Astrocyte (in vitro differentiated cells and primary cell): ENCODE measurements at regions not wholly inside any gene's neighbourhood (a gene's known extent, or its start where the extent isn't known, plus 50 kb on each side); places are given as distances from the start of the nearest gene placed in this dataset.

Experiments
- DNase-seq: peaks from one replicate; pipeline ENCODE4 v3.0.0-alpha.2; 2010; ENCODE audit warnings: low read depth
- FAIRE-seq: peaks from 2 replicates; lab custom pipeline; 2011; peaks lifted over from hg19 to GRCh38; lab: Jason Lieb, UNC
- H2AFZ ChIP-seq: 2 replicates; pipeline ENCODE4 v1.6.0; 2012; ENCODE audit warnings: low read depth, low read length, inconsistent platforms
- H3K27ac ChIP-seq: 2 replicates; pipeline ENCODE4 v1.5.1; 2011; ENCODE audit warnings: low read depth, low read length, inconsistent platforms
- H3K27me3 ChIP-seq: 2 replicates; pipeline ENCODE4 v1.6.0; 2011; ENCODE audit warnings: low read length, inconsistent platforms; ENCODE audit not compliant: insufficient read depth
- H3K36me3 ChIP-seq: 2 replicates; pipeline ENCODE4 v1.5.1; 2011; ENCODE audit warnings: low read length, inconsistent platforms; ENCODE audit not compliant: insufficient read depth
- H3K4me1 ChIP-seq: 2 replicates; pipeline ENCODE4 v1.5.1; 2011; ENCODE audit warnings: low read length, inconsistent platforms; ENCODE audit not compliant: insufficient read depth
- H3K4me2 ChIP-seq: 2 replicates; pipeline ENCODE4 v1.6.0; 2012; ENCODE audit warnings: low read length, inconsistent platforms
- H3K4me3 ChIP-seq: 2 replicates; pipeline ENCODE4 v1.5.1; 2011; ENCODE audit warnings: low read depth, mild to moderate bottlenecking, low read length, inconsistent platforms; ENCODE audit not compliant: insufficient read depth
- H3K79me2 ChIP-seq: 2 replicates; pipeline ENCODE4 v1.6.0; 2012; ENCODE audit warnings: mild to moderate bottlenecking, low read length, inconsistent platforms; ENCODE audit not compliant: insufficient read depth
- H3K9ac ChIP-seq: 2 replicates; pipeline ENCODE4 v1.6.0; 2012; ENCODE audit warnings: mild to moderate bottlenecking, low read length, inconsistent platforms
- H3K9me3 ChIP-seq: 2 replicates; pipeline ENCODE4 v1.5.1; 2012; ENCODE audit warnings: low read depth, mild to moderate bottlenecking, low read length, inconsistent platforms; ENCODE audit not compliant: insufficient read depth
- H4K20me1 ChIP-seq: 2 replicates; pipeline ENCODE4 v1.6.0; 2012; ENCODE audit warnings: low read length, inconsistent platforms; ENCODE audit not compliant: insufficient read depth
- H3K27ac Mint-ChIP-seq: one replicate; pipeline ENCODE4 v1.8.0; 2021; ENCODE audit warnings: mild to moderate bottlenecking, mixed read lengths; ENCODE audit not compliant: unreplicated experiment
- H3K27me3 Mint-ChIP-seq: one replicate; pipeline ENCODE4 v1.8.0; 2021; ENCODE audit warnings: low read depth, mixed read lengths; ENCODE audit not compliant: unreplicated experiment
- H3K36me3 Mint-ChIP-seq: one replicate; pipeline ENCODE4 v1.8.0; 2021; ENCODE audit warnings: low read depth, mixed read lengths; ENCODE audit not compliant: unreplicated experiment
- H3K4me1 Mint-ChIP-seq: one replicate; pipeline ENCODE4 v1.8.0; 2021; ENCODE audit warnings: low read depth, mixed read lengths; ENCODE audit not compliant: unreplicated experiment
- H3K4me3 Mint-ChIP-seq: one replicate; pipeline ENCODE4 v1.8.0; 2021; ENCODE audit warnings: mild to moderate bottlenecking, moderate library complexity, mixed read lengths; ENCODE audit not compliant: unreplicated experiment
- H3K9me3 Mint-ChIP-seq: one replicate; pipeline ENCODE4 v1.8.0; 2021; ENCODE audit warnings: mild to moderate bottlenecking, mixed read lengths; ENCODE audit not compliant: unreplicated experiment
- CTCF ChIP-seq: IDR thresholded peaks from 2 replicates; pipeline ENCODE4 v1.5.1; 2011; ENCODE audit warnings: low read depth, mild to moderate bottlenecking, inconsistent platforms, low read length, moderate library complexity; ENCODE audit not compliant: insufficient read depth
- EZH2 ChIP-seq: IDR thresholded peaks from 2 replicates; pipeline ENCODE4 v1.6.1; 2012; ENCODE audit warnings: mild to moderate bottlenecking, low read length, inconsistent platforms; ENCODE audit not compliant: insufficient read depth

- Mint-ChIP-seq H3K9me3 (no peaks in the 10 kb centered on the region), H3K4me3 (no peak overlapping the region), H3K27me3 (peaks cover 9% of the 10 kb centered on the region), H3K27ac (no peak overlapping the region), H3K36me3 (no peaks in the 10 kb centered on the region), H3K4me1 (peaks cover 22% of the 10 kb centered on the region)
- no peak for DNase-seq
- FAIRE-seq: no peak
- H3K27me3 ChIP-seq: no peaks in the 10 kb centered on the region
- H3K4me3 ChIP-seq: no peak overlapping the region
- H3K4me1 ChIP-seq: peaks cover 4% of the 10 kb centered on the region
- H2AFZ ChIP-seq: no peak overlapping the region
- H3K79me2 ChIP-seq: no peaks in the 10 kb centered on the region
- H3K36me3 ChIP-seq: no peaks in the 10 kb centered on the region
- H4K20me1 ChIP-seq: no peaks in the 10 kb centered on the region
- no peak for TF ChIP-seq EZH2
- no peak for TF ChIP-seq CTCF
- H3K9me3 ChIP-seq: no peaks in the 10 kb centered on the region
- no peak overlapping the region for H3K27ac ChIP-seq
- H3K9ac ChIP-seq: no peak overlapping the region
- no peak overlapping the region for H3K4me2 ChIP-seq
Observed at GRCh38 chr1:232106415-232106814, 479.8 kb downstream of the DISC1 start.

DNA sequence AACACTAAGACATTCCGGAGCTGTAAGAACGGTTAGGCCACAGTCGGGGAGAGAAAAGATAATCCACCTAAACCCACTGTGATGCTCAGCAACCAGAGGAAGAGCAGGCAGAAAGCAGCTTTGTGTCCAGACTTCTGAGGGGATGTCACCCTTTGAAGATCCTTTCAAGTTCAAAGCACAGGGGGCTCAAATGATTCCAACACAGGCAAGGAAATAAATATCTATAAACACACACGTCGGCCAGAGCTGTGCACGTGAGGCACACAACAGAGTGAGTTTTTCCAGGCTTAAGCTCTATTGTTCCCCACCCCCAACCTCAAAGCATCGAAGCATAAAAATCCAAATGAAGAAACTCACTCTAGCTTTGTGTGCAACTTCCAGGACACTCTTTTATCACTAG lies 479.0 kb downstream of the DISC1 start:
- no peaks in the 10 kb centered on the region for H3K36me3 Mint-ChIP-seq
- no peaks in the 10 kb centered on the region for H3K27me3 ChIP-seq
- no peak overlapping the region for H3K27ac ChIP-seq
- no peaks in the 10 kb centered on the region for H3K79me2 ChIP-seq
- peaks cover 9% of the 10 kb centered on the region for H3K27me3 Mint-ChIP-seq
- no peak overlapping the region for H3K4me3 Mint-ChIP-seq
- no peak overlapping the region for H3K27ac Mint-ChIP-seq
- peaks cover 3% of the 10 kb centered on the region for H3K4me1 ChIP-seq
- H3K4me3 ChIP-seq: no peak overlapping the region
- FAIRE-seq (no peak), DNase-seq (no peak)
- no peak overlapping the region for H3K4me2 ChIP-seq
- no peak for TF ChIP-seq CTCF
- TF ChIP-seq EZH2: no peak
- peaks cover 14% of the 10 kb centered on the region for H3K4me1 Mint-ChIP-seq
- H3K9me3 ChIP-seq: no peaks in the 10 kb centered on the region
- H3K9me3 Mint-ChIP-seq: no peaks in the 10 kb centered on the region
- no peaks in the 10 kb centered on the region for H4K20me1 ChIP-seq
- H2AFZ ChIP-seq: no peak overlapping the region
- H3K9ac ChIP-seq: no peak overlapping the region
- H3K36me3 ChIP-seq: no peaks in the 10 kb centered on the region

- no peaks in the 10 kb centered on the region for H3K9me3 ChIP-seq
- peaks cover 3% of the 10 kb centered on the region for H3K36me3 Mint-ChIP-seq
- no peak overlapping the region for H3K4me2 ChIP-seq
- H3K27ac ChIP-seq: no peak overlapping the region
- TF ChIP-seq EZH2 (no peak), CTCF (no peak)
- no peaks in the 10 kb centered on the region for H4K20me1 ChIP-seq
- H3K4me3 ChIP-seq: no peak overlapping the region
- peaks cover 9% of the 10 kb centered on the region for H3K27me3 Mint-ChIP-seq
- DNase-seq: no peak
- H3K9me3 Mint-ChIP-seq: peaks cover 8% of the 10 kb centered on the region
- no peaks in the 10 kb centered on the region for H3K27me3 ChIP-seq
- no peak overlapping the region for H2AFZ ChIP-seq
- no peak overlapping the region for H3K4me3 Mint-ChIP-seq
- no peak overlapping the region for H3K27ac Mint-ChIP-seq
- no peaks in the 10 kb centered on the region for H3K36me3 ChIP-seq
- no peak overlapping the region for H3K9ac ChIP-seq
- no peaks in the 10 kb centered on the region for H3K4me1 ChIP-seq
- peaks cover 1% of the 10 kb centered on the region for H3K4me1 Mint-ChIP-seq
- no peak for FAIRE-seq
- H3K79me2 ChIP-seq: no peaks in the 10 kb centered on the region
Observed at GRCh38 chr1:232101231-232101630, 474.6 kb downstream of the DISC1 start.
